ENCODE measurements at regions not wholly inside any gene's neighbourhood (a gene's known extent, or its start where the extent isn't known, plus 50 kb on each side); places are given as distances from the start of the nearest gene placed in this dataset.

GRCh38 chr9:82376677-82377232 lies 388.2 kb downstream of the SPATA31D1 start:
- Histone ChIP-seq H3K27me3 (ENCODE audit: control insufficient read depth, insufficient read depth, low read length) (no peaks in the 10 kb centered on the region), H4K20me1 (ENCODE audit: control insufficient read depth, extremely low read depth, insufficient read depth, low read length) (no peaks in the 10 kb centered on the region), H3K4me2 (ENCODE audit: extremely low read depth, insufficient read depth, low read length) (no peak overlapping the region), H3K4me1 (ENCODE audit: control insufficient read depth, extremely low read depth, insufficient read depth, low read length) (no peaks in the 10 kb centered on the region), H3K27ac (ENCODE audit: insufficient read depth, low read length) (no peak overlapping the region), H2AFZ (ENCODE audit: low read length) (no peak overlapping the region), H3K9me3 (ENCODE audit: control insufficient read depth, insufficient read depth, low read depth, low read length) (no peaks in the 10 kb centered on the region), H3K4me3 (replicated peaks in 1 of 4; ENCODE audit: control extremely low read depth in 1 of 4, insufficient read depth in 1 of 4, low read depth in 3 of 4, low read length in 4 of 4) (no peak overlapping the region), H3K79me2 (ENCODE audit: control insufficient read depth, insufficient read depth, low read length) (no peaks in the 10 kb centered on the region), H3K36me3 (ENCODE audit: control insufficient read depth, insufficient read depth, low read length) (no peaks in the 10 kb centered on the region), H3K9ac (ENCODE audit: insufficient read depth, low read length) (no peak overlapping the region)
- DNase-seq (ENCODE audit: low read depth in 2 of 2): no peak
- no peak for TF ChIP-seq CTCF (conservative IDR thresholded peaks at IDR 0.05 in 1 of 2, IDR thresholded peaks at IDR 0.05 in 1 of 2; ENCODE audit: low read depth in 1 of 2, low read length in 2 of 2)
- TF ChIP-seq EZH2 (IDR thresholded peaks at IDR 0.05; ENCODE audit: low read length, missing control alignments): no peak

- H3K4me3 ChIP-seq (replicated peaks in 1 of 4; ENCODE audit: control extremely low read depth in 1 of 4, insufficient read depth in 1 of 4, low read depth in 3 of 4, low read length in 4 of 4): no peak overlapping the region
- no peaks in the 10 kb centered on the region for H3K36me3 ChIP-seq (ENCODE audit: control insufficient read depth, insufficient read depth, low read length)
- H3K27me3 ChIP-seq (ENCODE audit: control insufficient read depth, insufficient read depth, low read length): no peaks in the 10 kb centered on the region
- H3K9ac ChIP-seq (ENCODE audit: insufficient read depth, low read length): no peak overlapping the region
- DNase-seq (ENCODE audit: low read depth in 2 of 2): peak in 1 of 2 donors; percentile 9
- TF ChIP-seq EZH2 (IDR thresholded peaks at IDR 0.05; ENCODE audit: low read length, missing control alignments) (no peak), CTCF (conservative IDR thresholded peaks at IDR 0.05 in 1 of 2, IDR thresholded peaks at IDR 0.05 in 1 of 2; ENCODE audit: low read depth in 1 of 2, low read length in 2 of 2) (no peak)
- no peaks in the 10 kb centered on the region for H3K4me1 ChIP-seq (ENCODE audit: control insufficient read depth, extremely low read depth, insufficient read depth, low read length)
- H4K20me1 ChIP-seq (ENCODE audit: control insufficient read depth, extremely low read depth, insufficient read depth, low read length): no peaks in the 10 kb centered on the region
- H3K4me2 ChIP-seq (ENCODE audit: extremely low read depth, insufficient read depth, low read length): no peak overlapping the region
- H3K79me2 ChIP-seq (ENCODE audit: control insufficient read depth, insufficient read depth, low read length): no peaks in the 10 kb centered on the region
- no peak overlapping the region for H2AFZ ChIP-seq (ENCODE audit: low read length)
- no peak overlapping the region for H3K27ac ChIP-seq (ENCODE audit: insufficient read depth, low read length)
- no peaks in the 10 kb centered on the region for H3K9me3 ChIP-seq (ENCODE audit: control insufficient read depth, insufficient read depth, low read depth, low read length)
Observed at GRCh38 chr9:82382887-82383616, 394.5 kb downstream of the SPATA31D1 start.

- Histone ChIP-seq H3K4me1 (ENCODE audit: control insufficient read depth, extremely low read depth, insufficient read depth, low read length) (no peaks in the 10 kb centered on the region), H3K36me3 (ENCODE audit: control insufficient read depth, insufficient read depth, low read length) (no peaks in the 10 kb centered on the region), H3K4me2 (ENCODE audit: extremely low read depth, insufficient read depth, low read length) (no peak overlapping the region), H3K79me2 (ENCODE audit: control insufficient read depth, insufficient read depth, low read length) (no peaks in the 10 kb centered on the region), H2AFZ (ENCODE audit: low read length) (no peak overlapping the region), H3K27ac (ENCODE audit: insufficient read depth, low read length) (no peak overlapping the region), H4K20me1 (ENCODE audit: control insufficient read depth, extremely low read depth, insufficient read depth, low read length) (no peaks in the 10 kb centered on the region), H3K27me3 (ENCODE audit: control insufficient read depth, insufficient read depth, low read length) (no peaks in the 10 kb centered on the region), H3K9me3 (ENCODE audit: control insufficient read depth, insufficient read depth, low read depth, low read length) (no peaks in the 10 kb centered on the region), H3K9ac (ENCODE audit: insufficient read depth, low read length) (no peak overlapping the region), H3K4me3 (replicated peaks in 1 of 4; ENCODE audit: control extremely low read depth in 1 of 4, insufficient read depth in 1 of 4, low read depth in 3 of 4, low read length in 4 of 4) (no peak overlapping the region)
- no peak for DNase-seq (ENCODE audit: low read depth in 2 of 2)
- no peak for TF ChIP-seq EZH2 (IDR thresholded peaks at IDR 0.05; ENCODE audit: low read length, missing control alignments)
Observed at GRCh38 chr9:82385633-82386032, 397.1 kb downstream of the SPATA31D1 start.
